GM23248 (cell line): ENCODE measurements at regions not wholly inside any gene's neighbourhood (a gene's known extent, or its start where the extent isn't known, plus 50 kb on each side); places are given as distances from the start of the nearest gene placed in this dataset.

Source experiments
- EZH2 ChIP-seq: fragments of 200-600 bp; sonication (generic); IDR thresholded peaks from 2 replicates; pipeline ENCODE4 v1.6.1; 2018; ENCODE audit warnings: antibody characterized with exemption, mild to moderate bottlenecking; ENCODE audit not compliant: insufficient read depth, poor library complexity, severe bottlenecking
- EZH2phosphoT487 ChIP-seq: fragments of 200-600 bp; sonication (generic); IDR thresholded peaks from 2 replicates; pipeline ENCODE4 v1.6.1; 2018; ENCODE audit warnings: antibody characterized with exemption, moderate library complexity, mild to moderate bottlenecking, low read depth; ENCODE audit not compliant: insufficient read depth

DNA sequence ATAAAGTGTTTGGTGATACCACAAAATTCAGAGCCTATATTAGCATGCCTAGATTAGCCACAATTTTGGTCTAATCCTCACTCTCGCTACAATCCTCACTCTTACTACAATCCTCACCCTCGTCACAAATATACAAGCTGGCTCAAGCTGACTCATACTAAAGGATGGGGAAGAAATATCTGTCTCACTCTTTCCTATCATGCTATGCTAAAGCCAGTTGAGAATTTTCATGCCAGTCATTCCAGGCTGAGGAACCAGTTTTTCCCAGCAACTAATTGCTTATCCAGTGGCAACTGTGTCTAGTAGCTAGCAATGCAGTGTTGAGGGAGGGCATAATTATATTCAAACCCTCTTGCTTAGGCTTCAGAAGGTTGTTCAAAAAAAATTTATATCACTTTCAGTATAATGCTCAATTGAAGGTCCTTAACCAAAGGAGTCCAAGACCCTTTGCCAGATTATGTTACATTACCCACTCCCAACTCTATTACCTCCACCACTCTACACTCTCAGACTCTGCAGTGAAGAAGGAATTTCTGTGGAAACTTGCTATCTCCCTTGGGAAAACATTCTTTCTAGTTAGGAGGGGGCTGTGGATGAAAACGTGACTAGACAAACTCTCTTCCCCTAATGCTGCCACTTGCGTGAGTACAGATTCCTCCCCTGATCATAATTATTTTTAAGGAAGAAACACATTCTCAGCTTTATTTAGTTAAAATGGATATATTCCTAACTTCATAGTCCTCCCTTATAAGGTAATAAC is 810.3 kb upstream of the ACO1 start:
- TF ChIP-seq EZH2 (no peak), EZH2phosphoT487 (no peak)
